GM19328 (cell line): ENCODE measurements at regions not wholly inside any gene's neighbourhood (a gene's known extent, or its start where the extent isn't known, plus 50 kb on each side); places are given as distances from the start of the nearest gene placed in this dataset.

Experiments
- ATAC-seq: cut with Tn5 transposase; IDR thresholded peaks from one replicate; pipeline ENCODE4 v1.9.1; 2021; ENCODE audit warnings: mild to moderate bottlenecking, moderate library complexity; ENCODE audit not compliant: unreplicated experiment

DNA sequence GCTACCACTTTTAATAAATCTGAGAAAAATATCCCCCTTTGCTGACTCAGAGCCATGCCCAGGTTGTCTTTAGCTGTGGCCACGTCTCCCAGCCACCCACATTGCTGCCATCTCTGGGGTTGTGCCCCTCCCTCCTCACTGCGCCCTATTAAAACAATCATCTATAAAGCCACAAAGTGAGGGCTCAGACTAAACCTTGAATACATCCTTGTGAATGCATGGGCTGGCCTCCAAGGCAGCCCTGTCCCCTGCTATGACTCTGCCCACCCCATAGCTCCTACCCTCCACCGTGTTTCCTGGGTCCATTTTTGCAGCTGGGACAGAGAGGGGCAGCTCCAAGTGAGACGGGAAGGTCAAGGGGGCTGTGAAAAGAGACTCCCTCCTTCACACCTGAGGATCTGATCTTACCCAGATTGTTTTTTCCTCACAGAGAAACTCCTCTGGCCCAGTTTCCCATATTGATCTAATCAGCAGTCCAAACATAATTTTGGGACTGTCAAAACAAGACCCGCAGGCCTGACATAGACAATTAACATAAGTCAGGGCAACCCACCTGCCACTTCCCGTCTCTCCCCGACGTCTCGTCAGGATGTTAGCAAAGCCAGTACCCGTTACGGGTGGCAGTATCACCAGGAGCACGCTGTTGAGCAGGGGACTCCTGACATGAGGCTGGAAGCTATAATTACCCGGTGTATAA, 199.0 kb downstream of the KATNAL1 start:
- no peak for ATAC-seq

DNA sequence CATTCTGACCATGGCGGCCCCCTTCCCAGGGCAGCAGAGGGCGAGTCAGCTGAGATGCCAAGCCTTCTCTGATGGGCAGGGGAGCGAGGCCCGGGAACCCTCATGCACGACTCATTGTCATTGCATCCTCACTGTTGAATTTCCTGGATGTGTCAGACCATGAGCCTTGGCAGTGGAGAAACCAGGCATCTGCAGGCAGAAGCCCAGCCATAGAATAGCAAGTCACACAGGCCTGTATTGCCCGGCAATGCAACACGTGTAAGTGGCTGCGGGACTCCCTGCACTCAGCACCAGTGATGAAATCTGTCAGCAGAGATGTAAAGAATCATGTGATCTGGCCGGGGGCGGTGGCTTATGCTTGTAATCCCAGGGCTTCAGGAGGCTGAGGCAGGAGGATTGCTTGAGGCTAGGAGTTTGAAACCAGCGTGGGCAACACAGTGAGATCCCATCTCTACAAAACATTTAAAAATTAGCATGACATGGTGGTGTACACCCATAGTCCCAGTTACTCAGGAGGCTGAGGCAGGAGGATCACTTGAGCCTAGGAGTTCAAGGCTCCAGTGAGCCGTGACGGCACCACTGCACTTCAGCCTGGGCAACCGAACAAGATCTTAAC, 199.7 kb downstream of the KATNAL1 start:
- ATAC-seq = no peak

DNA sequence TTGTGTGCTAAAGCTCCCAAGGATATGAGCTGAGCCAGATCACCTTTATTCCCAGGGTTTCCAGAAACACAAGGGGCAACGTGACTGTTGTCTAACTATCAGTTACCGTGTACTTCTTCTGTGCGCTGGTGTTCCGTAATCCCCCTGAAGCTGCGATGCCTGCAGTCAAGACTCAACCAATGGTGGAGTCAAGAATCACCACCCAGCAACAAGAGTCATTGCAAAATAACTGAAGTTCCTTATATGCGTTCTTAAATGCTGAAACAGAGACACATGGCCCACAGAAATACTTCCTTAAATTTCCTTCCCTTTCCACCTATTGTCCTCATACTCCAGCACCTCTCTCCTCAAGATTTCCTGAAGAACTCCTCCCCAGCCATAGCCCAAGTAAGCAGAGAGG, 200.2 kb downstream of the KATNAL1 start:
- ATAC-seq = no peak

- no peak for ATAC-seq
Observed at GRCh38 chr13:30105381-30105780, 202.0 kb downstream of the KATNAL1 start.

- ATAC-seq = no peak
Observed at GRCh38 chr13:30103161-30103840, 204.1 kb downstream of the KATNAL1 start.

DNA sequence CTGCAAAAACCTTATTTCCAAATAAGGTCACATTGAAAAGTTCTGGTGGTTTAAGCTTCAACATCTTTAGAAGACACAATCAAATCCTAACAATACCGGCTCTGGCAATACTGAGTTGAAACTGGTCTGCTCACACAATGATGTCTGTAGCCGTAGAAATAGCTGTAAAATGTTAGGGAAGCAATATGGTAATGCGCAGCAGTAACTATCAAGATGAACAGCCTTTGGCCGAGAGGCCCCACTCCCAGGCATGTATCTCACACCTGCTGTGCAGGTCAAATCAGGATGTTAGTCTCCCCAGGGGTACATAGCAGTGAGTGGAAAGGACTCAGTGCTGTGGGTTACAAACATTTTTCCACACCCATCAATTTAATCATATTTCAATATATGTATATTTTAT, 207.1 kb downstream of the KATNAL1 start:
- no peak for ATAC-seq

DNA sequence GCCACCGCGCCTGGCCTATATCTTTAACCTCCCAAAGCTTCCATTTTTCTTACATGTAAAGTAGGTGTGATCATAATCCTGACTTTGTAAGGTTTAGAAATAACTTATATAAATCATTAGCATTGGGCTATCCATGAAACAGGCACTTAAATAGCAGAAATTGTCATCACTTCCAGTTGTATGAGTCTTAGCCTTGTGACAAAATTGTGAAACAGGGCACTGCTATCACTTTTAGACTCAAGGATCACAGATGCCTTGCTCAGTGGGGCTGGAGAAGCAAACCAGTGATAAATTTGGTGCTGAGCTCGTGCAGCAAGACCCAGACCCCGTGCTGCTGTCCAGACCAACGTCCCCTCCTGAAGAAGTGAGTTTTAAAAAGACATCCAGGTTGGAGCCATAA, 209.7 kb downstream of the KATNAL1 start:
- no peak for ATAC-seq

- no peak for ATAC-seq
Observed at GRCh38 chr13:30097089-30097488, 210.3 kb downstream of the KATNAL1 start.

DNA sequence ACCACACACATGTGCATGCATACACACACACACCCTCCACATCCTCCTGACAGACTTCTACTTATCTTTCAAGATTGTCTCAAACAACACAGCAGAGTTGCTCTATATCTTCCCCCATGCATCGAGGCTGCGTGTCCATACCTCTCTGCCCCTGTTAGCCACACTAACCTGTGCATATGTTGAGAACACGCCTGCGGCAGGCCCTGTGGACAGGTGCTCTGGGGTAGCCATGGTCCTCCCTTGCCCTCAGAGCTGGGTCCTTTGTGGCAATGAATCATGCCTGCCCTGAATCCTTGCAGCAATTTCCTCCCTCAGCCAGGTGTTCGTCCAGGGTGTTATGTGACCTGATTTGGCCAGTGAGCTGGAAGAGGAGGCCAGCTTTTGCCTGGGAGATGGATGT, 213.3 kb downstream of the KATNAL1 start:
- ATAC-seq = no peak

GRCh38 chr13:30093236-30093635, 214.1 kb downstream of the KATNAL1 start:
- no peak for ATAC-seq

GRCh38 chr13:30091691-30092090, 215.7 kb downstream of the KATNAL1 start:
- no peak for ATAC-seq

- no peak for ATAC-seq
Observed at GRCh38 chr13:30091035-30091434, 216.3 kb downstream of the KATNAL1 start.

- no peak for ATAC-seq
Observed at GRCh38 chr13:30088312-30088855, 219.0 kb downstream of the KATNAL1 start.

GRCh38 chr13:30085087-30085486, 222.3 kb downstream of the KATNAL1 start:
- no peak for ATAC-seq

DNA sequence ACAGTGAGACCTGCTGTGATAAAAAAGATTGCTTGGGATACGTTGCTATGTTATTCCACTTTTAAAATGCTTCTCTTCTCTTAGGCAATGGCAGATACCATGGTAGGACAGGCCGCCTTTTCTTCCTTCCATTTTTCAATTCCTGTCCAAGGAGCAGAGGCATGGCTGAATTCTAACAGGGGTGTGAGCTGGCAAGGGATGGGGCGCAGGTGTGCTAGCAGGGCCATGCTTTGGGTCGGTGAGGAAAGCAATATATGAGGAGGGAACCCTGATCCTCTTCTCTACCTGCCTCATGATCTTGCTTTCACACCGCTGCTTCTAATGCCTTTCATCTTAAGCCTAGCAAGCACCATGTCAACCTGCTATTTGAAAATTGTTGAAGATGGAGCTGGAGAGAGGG, 225.0 kb downstream of the KATNAL1 start:
- no peak for ATAC-seq

- ATAC-seq = no peak
Observed at GRCh38 chr13:30081331-30081730, 226.0 kb downstream of the KATNAL1 start.

- no peak for ATAC-seq
Observed at GRCh38 chr13:30079501-30079900, 227.8 kb downstream of the KATNAL1 start.

DNA sequence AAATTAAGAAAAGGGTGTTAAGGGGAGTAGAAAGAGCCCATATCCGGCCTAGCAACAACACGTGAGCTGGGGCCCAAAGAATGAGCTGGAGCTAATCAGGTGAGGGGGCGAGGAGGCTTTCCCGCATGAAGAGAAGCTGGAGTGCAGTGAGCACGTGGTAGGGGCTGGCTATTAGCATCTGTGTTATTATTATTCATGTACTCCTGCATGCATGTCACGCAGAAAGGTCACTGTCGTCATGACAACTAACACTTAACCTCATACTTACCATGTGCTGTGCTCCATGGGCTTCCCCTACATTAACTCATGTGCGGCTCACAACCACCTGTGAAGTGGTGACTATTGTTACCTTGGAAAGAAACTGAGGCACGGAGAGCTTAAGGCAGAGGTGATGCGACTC, 227.6 kb upstream of the UBL3 start:
- no peak for ATAC-seq

GRCh38 chr13:30077240-30077735, 226.9 kb upstream of the UBL3 start:
- ATAC-seq = no peak

DNA sequence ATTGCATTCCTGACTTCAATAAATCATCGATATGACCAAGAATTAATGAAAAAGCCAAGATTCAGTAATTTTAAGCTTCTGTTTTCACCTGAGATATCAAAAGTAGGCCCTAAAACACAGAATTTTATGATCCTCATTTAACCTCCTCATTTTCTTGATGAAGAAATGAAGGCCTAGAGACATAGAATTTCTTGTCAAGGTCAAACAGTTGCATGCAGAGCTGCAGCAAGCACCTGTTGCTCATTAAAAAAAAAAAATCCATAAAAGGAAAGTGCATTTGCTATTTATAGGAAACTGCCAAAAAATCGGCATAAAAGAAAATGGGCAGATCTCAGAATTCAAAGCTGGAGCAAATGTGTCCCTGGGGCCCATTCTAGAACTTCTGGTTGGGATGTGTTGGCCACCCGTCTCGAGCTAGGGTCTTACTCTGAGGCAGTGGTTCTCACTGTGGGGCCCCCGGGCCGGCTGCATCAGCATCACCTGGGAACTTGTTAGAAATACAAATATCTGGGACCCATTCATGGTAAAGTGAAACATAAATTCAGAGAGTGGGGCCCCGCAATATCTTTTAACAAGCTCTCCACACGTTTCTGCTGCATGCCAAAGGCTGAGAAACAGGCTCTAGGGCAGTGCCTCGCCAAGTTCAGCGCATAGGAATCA, 224.7 kb upstream of the UBL3 start:
- ATAC-seq = no peak

DNA sequence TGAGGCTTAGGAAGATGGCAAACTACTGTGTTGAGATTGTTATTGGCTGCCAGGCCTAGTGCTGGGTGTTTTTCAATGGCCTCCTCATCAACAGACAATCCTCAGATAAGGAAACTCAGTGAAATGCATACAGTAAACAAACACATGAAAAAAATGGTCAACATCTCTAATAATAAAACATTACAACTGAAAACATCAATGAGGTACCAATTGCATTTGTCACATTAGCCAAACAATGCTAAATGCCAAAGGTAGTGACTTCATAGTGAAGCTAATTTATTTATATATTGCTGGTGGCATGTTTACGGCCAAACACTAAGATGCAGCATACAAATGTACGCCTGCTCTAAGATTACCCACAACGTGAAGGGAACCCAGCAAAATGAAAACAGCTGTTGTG, 224.0 kb upstream of the UBL3 start:
- no peak for ATAC-seq
